Activated gamma-delta T cell treated with Interleukin-2 at 50 U/mL for 16 hours (primary cell): ENCODE measurements at regions not wholly inside any gene's neighbourhood (a gene's known extent, or its start where the extent isn't known, plus 50 kb on each side); places are given as distances from the start of the nearest gene placed in this dataset.

Experiments
- DNase-seq: peaks from one replicate; pipeline ENCODE4 v3.0.0-alpha.2; 2020

DNA sequence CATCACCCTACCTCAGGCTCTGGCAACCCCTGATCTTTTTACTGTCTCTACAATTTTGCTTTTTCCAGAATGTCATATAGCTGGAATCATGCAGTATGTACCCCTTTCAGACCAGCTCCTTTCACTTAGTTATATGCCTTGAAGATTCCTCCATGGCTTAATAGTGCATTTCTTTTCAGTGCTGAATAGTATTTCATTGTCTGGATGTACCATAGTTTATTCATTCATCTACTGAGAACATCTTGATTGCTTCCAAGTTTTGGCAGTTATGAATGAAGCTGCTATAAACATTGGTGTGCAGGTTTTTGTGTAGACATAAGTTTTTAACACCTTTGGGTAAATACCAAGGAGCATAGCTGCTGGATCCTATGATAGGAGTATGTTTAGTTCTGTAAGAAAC is 50.8 kb upstream of the ANP32A start:
- no peak for DNase-seq

DNA sequence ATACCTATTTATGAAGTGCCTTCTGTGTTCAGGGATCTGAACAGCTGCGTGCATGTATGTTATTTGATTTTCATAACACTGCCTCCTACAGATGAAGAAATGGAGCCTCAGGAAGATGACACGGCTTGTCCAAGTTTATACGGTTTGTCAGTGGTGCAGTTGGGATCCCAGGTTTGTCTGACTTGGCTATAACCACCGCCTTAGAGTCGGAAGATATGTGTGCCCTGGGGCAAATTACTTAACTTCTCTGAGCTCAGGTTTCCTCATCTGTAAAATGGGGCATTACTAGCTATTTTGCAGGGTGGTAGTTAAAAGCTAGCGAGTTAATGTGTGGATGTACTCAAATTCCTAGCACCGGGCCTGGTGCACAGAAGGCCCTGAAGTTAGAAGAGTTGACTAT is 54.1 kb upstream of the ANP32A start:
- DNase-seq: no peak

DNA sequence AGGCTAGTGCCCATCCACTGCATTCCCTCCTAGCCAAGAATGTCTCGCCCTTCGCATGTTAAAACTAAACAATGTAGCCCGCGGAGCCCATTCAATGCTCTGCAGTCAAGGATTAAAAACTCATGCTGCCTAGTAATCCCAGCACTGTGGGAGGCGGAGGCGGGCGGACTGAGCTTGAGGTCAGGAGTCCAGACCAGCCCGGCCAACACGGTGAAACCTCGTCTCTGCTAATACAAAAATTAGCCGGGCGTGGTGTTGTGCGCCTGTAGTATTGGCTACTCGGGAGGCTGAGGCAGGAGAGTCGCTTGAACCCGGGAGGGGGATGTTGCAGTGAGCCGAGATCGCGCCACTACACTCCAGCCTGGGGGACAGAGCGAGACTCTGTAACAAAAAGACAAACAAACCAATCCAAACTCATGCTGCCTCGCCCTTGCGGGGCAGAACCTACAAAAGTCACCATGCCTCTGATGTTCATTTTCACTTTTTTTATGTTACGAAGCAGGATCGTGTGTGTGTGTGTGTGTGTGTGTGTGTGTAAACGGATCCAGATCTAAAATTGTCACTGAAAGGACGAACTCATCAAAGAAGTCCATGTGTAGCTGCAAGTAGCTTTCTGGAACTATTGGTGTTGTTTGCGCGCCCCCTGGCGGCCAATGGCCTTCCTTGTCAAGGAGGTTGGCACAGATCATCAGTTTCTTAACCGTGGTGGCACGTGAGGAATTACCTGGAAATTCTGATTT is 54.8 kb upstream of the SPESP1 start:
- DNase-seq: peak; percentile 93

DNA sequence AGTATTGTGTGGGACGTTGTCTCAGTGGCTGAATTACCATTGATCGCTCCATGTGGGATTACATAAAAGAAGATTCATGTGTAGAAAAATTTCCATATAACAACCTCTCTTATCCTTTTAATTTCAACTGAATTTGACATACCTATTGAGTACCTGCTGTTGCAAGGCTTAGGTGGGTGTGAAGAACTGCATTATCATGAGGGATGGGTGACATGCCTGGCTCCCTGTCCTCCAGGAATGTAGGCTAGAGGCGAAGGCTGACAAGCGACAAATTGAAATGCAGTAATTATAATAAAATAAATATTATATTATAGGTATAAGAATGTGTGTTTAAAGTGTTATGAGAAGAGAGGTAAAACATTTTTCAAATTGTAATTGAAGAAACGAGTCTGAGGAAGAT is 52.7 kb upstream of the SPESP1 start:
- DNase-seq: no peak

DNA sequence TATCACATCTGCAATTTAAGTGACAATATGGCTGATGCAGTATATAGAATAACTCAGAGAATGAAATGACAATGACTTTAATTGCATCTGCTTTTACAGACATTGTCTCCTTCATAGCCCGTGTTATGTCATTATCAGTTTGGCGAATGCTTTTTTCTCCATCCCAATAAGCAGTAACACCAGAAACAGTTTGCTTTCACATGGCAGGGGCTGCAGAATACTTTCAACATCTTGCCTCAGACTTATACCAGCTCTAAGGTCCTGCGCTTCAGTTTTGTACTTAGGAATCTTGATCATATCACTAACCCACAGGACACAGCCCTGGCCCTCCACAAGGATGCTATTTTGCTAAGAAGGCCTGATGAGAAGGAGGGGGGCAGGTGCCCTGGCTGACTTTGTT is 49.9 kb upstream of the SPESP1 start:
- DNase-seq: no peak
